ENCODE measurements at regions not wholly inside any gene's neighbourhood (a gene's known extent, or its start where the extent isn't known, plus 50 kb on each side); places are given as distances from the start of the nearest gene placed in this dataset.
"Not testable (repeated sequence)": the region's sequence is repeated elsewhere in the genome, so short reads cannot be mapped to it uniquely, and the experiment has no call there.

- DNase-seq, result no peak
Observed at GRCh38 chr5:18375641-18376040, 741.4 kb downstream of the TAF11L14 start.

- DNase-seq, result no peak
Observed at GRCh38 chr5:18378066-18378465, 743.8 kb downstream of the TAF11L14 start.

GRCh38 chr5:18379189-18379588 lies 744.9 kb downstream of the TAF11L14 start:
- no peak for DNase-seq

GRCh38 chr5:18380729-18381362 lies 746.6 kb downstream of the TAF11L14 start:
- no peak for DNase-seq

GRCh38 chr5:18393565-18394442 lies 759.5 kb downstream of the TAF11L14 start:
- peak; percentile 29 to 48 for DNase-seq

- DNase-seq, result no peak
Observed at GRCh38 chr5:18394443-18394804, 760.2 kb downstream of the TAF11L14 start.

- no peak for DNase-seq
Observed at GRCh38 chr5:18395126-18396110, 761.2 kb downstream of the TAF11L14 start.

GRCh38 chr5:18397371-18397770 lies 763.1 kb downstream of the TAF11L14 start:
- no peak for DNase-seq

GRCh38 chr5:18397891-18398290 lies 763.6 kb downstream of the TAF11L14 start:
- no peak for DNase-seq

- not testable (repeated sequence) for DNase-seq
Observed at GRCh38 chr5:18399461-18400327, 765.4 kb downstream of the TAF11L14 start.

GRCh38 chr5:18403141-18403540 lies 768.9 kb downstream of the TAF11L14 start:
- DNase-seq, result no peak

GRCh38 chr5:18403941-18404438 lies 769.7 kb downstream of the TAF11L14 start:
- no peak for DNase-seq

- no peak for DNase-seq
Observed at GRCh38 chr5:18420711-18421110, 786.5 kb downstream of the TAF11L14 start.

- DNase-seq, result no peak
Observed at GRCh38 chr5:18433336-18433735, 799.1 kb downstream of the TAF11L14 start.

- DNase-seq, result no peak
Observed at GRCh38 chr5:18438126-18438525, 803.9 kb downstream of the TAF11L14 start.

GRCh38 chr5:18455521-18455920 lies 821.3 kb downstream of the TAF11L14 start:
- no peak for DNase-seq

- no peak for DNase-seq
Observed at GRCh38 chr5:18457255-18457654, 823.0 kb downstream of the TAF11L14 start.

- no peak for DNase-seq
Observed at GRCh38 chr5:18461766-18462165, 827.5 kb downstream of the TAF11L14 start.

- DNase-seq, result peak; percentile 56 to 68
Observed at GRCh38 chr5:18465833-18466681, 831.8 kb downstream of the TAF11L14 start.

- DNase-seq, result no peak
Observed at GRCh38 chr5:18466731-18467130, 832.5 kb downstream of the TAF11L14 start.

- DNase-seq, result not testable (repeated sequence)
Observed at GRCh38 chr5:18471791-18472190, 837.5 kb downstream of the TAF11L14 start.

All from inflammatory macrophage (primary cell).